HG03175 (cell line): ENCODE measurements at regions not wholly inside any gene's neighbourhood (a gene's known extent, or its start where the extent isn't known, plus 50 kb on each side); places are given as distances from the start of the nearest gene placed in this dataset.

ENCODE experiments used
- ATAC-seq: cut with Tn5 transposase; IDR thresholded peaks from one replicate; pipeline ENCODE4 v1.9.1; 2021; ENCODE audit warnings: mild to moderate bottlenecking, moderate library complexity; ENCODE audit not compliant: unreplicated experiment

DNA sequence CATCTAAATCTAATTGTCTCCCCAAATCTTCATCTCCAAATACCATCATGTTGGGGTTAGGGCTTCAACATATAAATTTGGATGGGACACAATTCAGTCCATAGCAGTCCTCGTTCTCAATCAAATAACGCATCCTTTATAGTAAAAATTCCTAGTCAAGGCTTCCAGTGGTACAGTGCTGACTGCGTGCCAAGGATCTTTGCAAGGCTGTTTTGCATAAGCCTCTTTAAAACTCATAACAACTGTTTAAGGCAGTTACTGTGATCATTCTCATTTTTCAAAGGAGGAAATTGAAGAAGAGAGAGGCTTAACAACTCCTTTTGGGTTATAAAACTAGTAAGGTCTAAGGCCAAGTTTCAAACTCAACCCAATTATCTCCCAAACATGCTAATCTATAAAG is 666.9 kb downstream of the NYAP2 start:
- ATAC-seq: no peak

GRCh38 chr2:226064932-226065570 is 665.5 kb downstream of the NYAP2 start:
- no peak for ATAC-seq

GRCh38 chr2:226063704-226064440 is 664.4 kb downstream of the NYAP2 start:
- no peak for ATAC-seq

GRCh38 chr2:226059961-226060627 is 660.6 kb downstream of the NYAP2 start:
- ATAC-seq: no peak

- ATAC-seq: no peak
Observed at GRCh38 chr2:226057914-226058313, 658.4 kb downstream of the NYAP2 start.

DNA sequence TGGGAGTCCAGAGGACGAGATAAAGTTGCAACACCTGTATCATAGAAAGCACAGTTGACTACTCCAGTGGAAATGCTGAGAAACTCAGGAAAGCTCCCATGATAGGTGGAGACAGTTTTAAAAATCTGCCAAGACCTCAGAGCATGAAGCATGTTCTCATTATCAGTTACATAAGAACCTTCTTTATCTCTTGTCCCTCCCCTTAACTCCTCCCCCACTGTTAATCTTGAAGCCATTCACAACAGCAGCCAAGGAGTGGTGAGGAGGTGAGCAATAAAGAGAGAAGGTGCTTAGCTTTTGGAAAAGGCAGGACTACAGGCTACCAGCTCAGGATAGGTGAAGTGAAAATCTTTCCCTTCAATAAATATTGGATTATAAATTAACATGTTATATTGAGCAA is 657.9 kb downstream of the NYAP2 start:
- ATAC-seq: no peak

DNA sequence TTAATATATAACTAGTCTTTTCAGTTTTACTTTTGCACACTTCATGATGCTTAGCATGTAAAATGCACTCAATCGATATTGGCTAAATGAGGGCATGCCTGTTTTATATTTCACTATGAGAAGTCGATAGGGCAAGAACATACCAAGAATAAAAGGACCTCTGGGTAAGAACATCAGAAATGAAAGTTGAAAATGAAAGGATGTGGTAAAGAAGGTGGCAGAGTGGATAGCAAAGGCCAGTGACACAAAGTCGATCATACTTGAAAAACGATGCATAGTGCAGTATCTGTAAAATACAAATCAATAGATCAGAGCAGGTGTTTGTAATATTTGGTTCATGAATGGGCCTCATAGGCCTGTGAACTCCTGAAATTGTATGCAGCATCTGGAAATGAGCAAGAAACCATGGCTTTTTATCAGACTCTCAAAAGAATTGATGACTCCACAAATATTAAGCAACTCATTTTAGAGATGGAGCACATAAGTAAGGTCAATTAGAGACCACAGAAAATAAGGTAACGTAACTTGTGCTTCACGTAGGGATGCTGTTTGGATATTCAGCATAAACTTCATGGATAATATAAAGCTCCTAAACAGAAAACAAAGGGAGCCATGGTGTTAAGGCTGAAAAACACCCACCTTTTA is 653.4 kb downstream of the NYAP2 start:
- ATAC-seq: no peak

DNA sequence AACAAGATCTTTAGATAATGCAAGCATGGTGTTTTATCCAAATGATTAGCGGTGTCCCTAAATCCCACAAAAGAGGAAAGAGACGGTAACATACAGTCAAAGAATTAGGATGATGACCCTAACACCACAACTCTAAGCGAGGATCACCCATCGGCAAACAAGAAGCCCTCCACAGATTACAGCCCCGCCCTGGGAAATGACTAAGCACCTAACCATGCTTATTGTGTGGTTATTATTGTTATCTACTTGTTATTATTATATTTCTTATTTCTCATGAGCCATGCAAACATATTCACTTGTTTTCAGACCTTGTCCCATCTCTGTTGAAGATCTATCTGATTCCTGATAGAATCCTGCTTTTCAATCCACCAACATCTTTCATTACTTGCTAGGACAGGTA is 651.3 kb downstream of the NYAP2 start:
- ATAC-seq: no peak

DNA sequence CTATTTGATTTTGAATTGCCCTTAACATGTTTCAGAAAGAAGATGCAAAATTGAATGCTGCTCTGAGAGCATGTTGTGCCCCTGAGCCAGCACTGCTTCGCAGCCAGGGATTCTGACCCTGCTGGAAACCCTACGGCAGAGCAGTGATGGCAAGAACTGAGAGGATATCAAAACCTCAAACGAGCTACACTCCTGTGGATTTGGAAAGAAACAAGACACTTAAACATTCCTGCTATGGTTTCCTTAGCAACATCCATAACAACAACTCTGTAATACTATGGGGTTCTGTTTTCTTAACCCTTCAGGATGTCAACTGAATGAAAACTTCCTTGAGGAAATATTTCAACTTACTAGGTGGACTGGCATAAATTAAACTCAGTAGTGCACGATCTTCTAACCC is 649.1 kb downstream of the NYAP2 start:
- ATAC-seq: no peak

DNA sequence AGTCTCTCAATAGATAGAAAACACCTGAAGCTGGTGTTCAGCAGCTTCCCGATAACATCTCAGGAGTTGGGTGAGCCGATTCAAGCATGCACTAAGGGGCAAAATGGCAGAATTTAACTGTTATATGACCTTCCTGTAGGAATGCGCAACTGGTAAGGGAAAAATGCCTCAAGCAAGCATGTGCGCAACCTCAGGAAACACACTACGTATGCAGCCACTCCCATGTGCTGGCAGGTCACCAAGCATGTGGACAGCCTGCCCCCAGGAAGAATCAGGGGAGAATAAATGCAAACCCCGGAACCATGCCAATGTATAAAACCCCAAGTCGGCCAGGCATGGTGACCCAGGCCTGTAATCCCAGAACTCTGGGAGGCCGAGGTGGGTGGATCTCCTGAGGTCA is 645.6 kb downstream of the NYAP2 start:
- no peak for ATAC-seq

- no peak for ATAC-seq
Observed at GRCh38 chr2:226040344-226040900, 640.9 kb downstream of the NYAP2 start.

GRCh38 chr2:226037526-226037925 is 638.0 kb downstream of the NYAP2 start:
- no peak for ATAC-seq

GRCh38 chr2:226031647-226032501 is 632.4 kb downstream of the NYAP2 start:
- ATAC-seq: no peak

- ATAC-seq: peak; percentile 51
Observed at GRCh38 chr2:226030788-226031646, 631.5 kb downstream of the NYAP2 start.

GRCh38 chr2:226030369-226030768 is 630.9 kb downstream of the NYAP2 start:
- no peak for ATAC-seq

GRCh38 chr2:226023946-226024345 is 624.4 kb downstream of the NYAP2 start:
- no peak for ATAC-seq

GRCh38 chr2:226023383-226023782 is 623.9 kb downstream of the NYAP2 start:
- no peak for ATAC-seq

DNA sequence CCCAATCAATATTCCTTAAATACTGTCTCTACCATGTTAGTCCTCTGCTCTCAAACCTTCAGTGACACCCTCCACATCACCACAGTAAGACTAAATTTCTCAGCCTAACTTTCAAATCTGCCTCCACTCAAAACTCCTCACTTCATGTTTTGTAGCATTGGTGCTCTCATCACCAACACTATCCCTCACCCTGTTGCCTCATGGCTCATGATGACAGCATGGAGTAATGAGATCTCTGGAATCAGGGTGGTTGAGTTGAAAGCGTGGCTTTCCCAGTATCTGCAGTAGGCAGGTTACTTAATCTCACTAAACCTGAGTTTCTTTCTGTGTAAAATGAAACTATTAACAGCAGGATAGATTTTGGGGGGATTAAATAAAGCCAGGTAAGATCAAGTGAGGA is 621.4 kb downstream of the NYAP2 start:
- ATAC-seq: no peak

- ATAC-seq: no peak
Observed at GRCh38 chr2:226020176-226020575, 620.7 kb downstream of the NYAP2 start.
